IMR-90 (cell line): ENCODE measurements at regions not wholly inside any gene's neighbourhood (a gene's known extent, or its start where the extent isn't known, plus 50 kb on each side); places are given as distances from the start of the nearest gene placed in this dataset.

Source experiments
- ATAC-seq: fragments of 200-7000 bp; cut with Tn5 transposase; 2 replicates; pipeline ENCODE4 v1.9.1; 2020; ENCODE audit warnings: low read depth, mild to moderate bottlenecking, moderate library complexity
- BruUV-seq: library from RNA; stranded (reverse); fragments of 400-500 nt; replicated peaks from 2 replicates; lab custom pipeline; 2021; lab: Mats Ljungman, UMichigan
- CTCF ChIA-PET: fragments of 300-600 bp; formaldehyde crosslinking; extraction: SDS; loops from one replicate; lab custom pipeline; 2021; ENCODE audit warnings: antibody characterized with exemption; lab: Yijun Ruan, JAX
- POLR2A ChIA-PET: fragments of 300-600 bp; sonication (Branson Sonifier 250); formaldehyde crosslinking; loops from one replicate; lab custom pipeline; 2022; ENCODE audit warnings: antibody characterized with exemption; ENCODE audit not compliant: unreplicated experiment; lab: Charles Lee
- DNase-seq: peaks from one replicate; pipeline ENCODE4 v3.0.0; 2013
- H2AFZ ChIP-seq: replicated peaks from 2 replicates; pipeline ENCODE3; 2013; ENCODE audit warnings: low read length, mild to moderate bottlenecking; ENCODE audit not compliant: poor library complexity
- H2AK5ac ChIP-seq: 2 replicates; pipeline ENCODE4 v1.6.1; 2013; ENCODE audit warnings: low read depth, low read length, inconsistent platforms
- H2AK9ac ChIP-seq: replicated peaks from 2 replicates; pipeline ENCODE3; 2013; ENCODE audit warnings: mild to moderate bottlenecking, low read depth, low read length, moderate library complexity; ENCODE audit not compliant: poor library complexity
- H2BK120ac ChIP-seq: 2 replicates; pipeline ENCODE4 v1.6.1; 2013; ENCODE audit warnings: low read depth, low read length, inconsistent platforms
- H2BK15ac ChIP-seq: 3 replicates; pipeline ENCODE4 v1.6.1; 2013; ENCODE audit warnings: low read depth, low read length, inconsistent platforms
- H2BK20ac ChIP-seq: 2 replicates; pipeline ENCODE4 v1.6.1; 2013; ENCODE audit warnings: low read depth, mild to moderate bottlenecking, inconsistent platforms, low read length, moderate library complexity
- H2BK5ac ChIP-seq: 2 replicates; pipeline ENCODE4 v1.6.1; 2013; ENCODE audit warnings: mild to moderate bottlenecking, low read depth, low read length, inconsistent platforms; ENCODE audit not compliant: poor library complexity, severe bottlenecking
- H3K14ac ChIP-seq: replicated peaks from 2 replicates; pipeline ENCODE4 v1.6.1; 2013; ENCODE audit warnings: low read depth, low read length, inconsistent platforms
- H3K18ac ChIP-seq: 2 replicates; pipeline ENCODE4 v1.6.1; 2013; ENCODE audit warnings: low read depth, low read length, control low read depth
- H3K23ac ChIP-seq: 2 replicates; pipeline ENCODE4 v1.6.1; 2013; ENCODE audit warnings: low read depth, low read length, inconsistent platforms
- H3K27ac ChIP-seq: 2 replicates; pipeline ENCODE4 v1.5.1; 2013; ENCODE audit warnings: mild to moderate bottlenecking, control low read depth, low read length; ENCODE audit not compliant: insufficient read depth
- H3K27me3 ChIP-seq: 2 replicates; pipeline ENCODE4 v1.6.1; 2013; ENCODE audit warnings: low read length; ENCODE audit not compliant: control insufficient read depth, insufficient read depth
- H3K36me3 ChIP-seq: 2 replicates; pipeline ENCODE4 v1.6.1; 2013; ENCODE audit warnings: low read length, mixed read lengths; ENCODE audit not compliant: control insufficient read depth, insufficient read depth
- H3K4ac ChIP-seq: 2 replicates; pipeline ENCODE4 v1.6.1; 2013; ENCODE audit warnings: low read depth, low read length, inconsistent platforms
- H3K4me1 ChIP-seq: 2 replicates; pipeline ENCODE4 v1.6.1; 2013; ENCODE audit warnings: low read length, mixed read lengths; ENCODE audit not compliant: control insufficient read depth, insufficient read depth
- H3K4me2 ChIP-seq: 2 replicates; pipeline ENCODE4 v1.6.1; 2013; ENCODE audit warnings: low read depth, mild to moderate bottlenecking, control low read depth, low read length, moderate library complexity
- H3K4me3 ChIP-seq: 2 replicates; pipeline ENCODE4 v1.5.1; 2013; ENCODE audit warnings: low read depth, mild to moderate bottlenecking, control low read depth, low read length, moderate library complexity; ENCODE audit not compliant: insufficient read depth
- H3K56ac ChIP-seq: 2 replicates; pipeline ENCODE4 v1.6.1; 2013; ENCODE audit warnings: low read length, inconsistent platforms; ENCODE audit not compliant: insufficient read depth; ENCODE audit errors: extremely low read depth
- H3K79me1 ChIP-seq, 2 experiments: 2 replicates each; pipeline ENCODE4 v1.6.1; 2013; ENCODE audit warnings: low read length in 2 of 2, inconsistent platforms in 1 of 2, low read depth in 1 of 2
- H3K9ac ChIP-seq: 2 replicates; pipeline ENCODE4 v1.6.1; 2013; ENCODE audit warnings: low read depth, low read length, control low read depth
- H3K9me1 ChIP-seq: 2 replicates; pipeline ENCODE4 v1.6.1; 2013; ENCODE audit warnings: low read length, inconsistent platforms; ENCODE audit not compliant: insufficient read depth
- H3K9me3 ChIP-seq: 2 replicates; pipeline ENCODE4 v1.6.1; 2013; ENCODE audit warnings: low read length; ENCODE audit not compliant: control insufficient read depth, insufficient read depth
- H4K20me1 ChIP-seq: 2 replicates; pipeline ENCODE4 v1.6.1; 2013; ENCODE audit warnings: low read length, inconsistent platforms; ENCODE audit not compliant: insufficient read depth
- H4K5ac ChIP-seq: 2 replicates; pipeline ENCODE4 v1.6.1; 2013; ENCODE audit warnings: mild to moderate bottlenecking, low read depth, low read length, control low read depth
- H4K8ac ChIP-seq, 2 experiments: 2 replicates each; pipeline ENCODE4 v1.6.1; 2013; ENCODE audit warnings: low read depth in 2 of 2, low read length in 2 of 2, control low read depth in 1 of 2, inconsistent platforms in 1 of 2
- H4K91ac ChIP-seq: 2 replicates; pipeline ENCODE4 v1.6.1; 2013; ENCODE audit warnings: low read depth, low read length, inconsistent platforms; ENCODE audit not compliant: insufficient read depth
- BHLHE40 ChIP-seq: fragments of 150-350 bp; IDR thresholded peaks from 2 replicates; pipeline ENCODE4 v1.6.1; 2016; ENCODE audit warnings: mild to moderate bottlenecking, low read depth, low read length
- CEBPB ChIP-seq: IDR thresholded peaks from 2 replicates; pipeline ENCODE4 v1.6.1; 2012; ENCODE audit warnings: low read depth, low read length, improper control_type of control experiment
- CHD1 ChIP-seq: IDR thresholded peaks from 2 replicates; pipeline ENCODE4 v1.6.1; 2012; ENCODE audit warnings: low read depth, low read length, improper control_type of control experiment
- CTCF ChIP-seq: conservative IDR thresholded peaks from 2 replicates; pipeline ENCODE4 v1.5.1; 2012; ENCODE audit warnings: mild to moderate bottlenecking, low read depth, low read length, improper control_type of control experiment
- ELK1 ChIP-seq: fragments of 150-350 bp; IDR thresholded peaks from 2 replicates; pipeline ENCODE4 v1.6.1; 2016; ENCODE audit warnings: low read depth, mild to moderate bottlenecking, low read length, moderate library complexity, borderline replicate concordance
- FOS ChIP-seq: fragments of 150-350 bp; IDR thresholded peaks from 2 replicates; pipeline ENCODE4 v1.6.1; 2016; ENCODE audit warnings: low read depth, low read length
- MAFK ChIP-seq: IDR thresholded peaks from 2 replicates; pipeline ENCODE4 v1.6.1; 2012; ENCODE audit warnings: low read depth, low read length, improper control_type of control experiment
- MAZ ChIP-seq: IDR thresholded peaks from 2 replicates; pipeline ENCODE4 v1.6.1; 2012; ENCODE audit warnings: low read depth, mild to moderate bottlenecking, low read length, improper control_type of control experiment, moderate library complexity, borderline replicate concordance
- MXI1 ChIP-seq: IDR thresholded peaks from 2 replicates; pipeline ENCODE4 v1.6.1; 2012; ENCODE audit warnings: low read depth, mild to moderate bottlenecking, low read length, moderate library complexity, borderline replicate concordance
- NFE2L2 ChIP-seq: fragments of 150-350 bp; IDR thresholded peaks from 2 replicates; pipeline ENCODE4 v1.6.1; 2016; ENCODE audit warnings: low read depth, mild to moderate bottlenecking, low read length
- POLR2A ChIP-seq: IDR thresholded peaks from 2 replicates; pipeline ENCODE4 v1.6.1; 2012; ENCODE audit warnings: mild to moderate bottlenecking, low read depth, low read length
- RAD21 ChIP-seq: IDR thresholded peaks from 2 replicates; pipeline ENCODE4 v1.6.1; 2012; ENCODE audit warnings: low read length, improper control_type of control experiment
- RCOR1 ChIP-seq: IDR thresholded peaks from 2 replicates; pipeline ENCODE4 v1.6.1; 2012; ENCODE audit warnings: mild to moderate bottlenecking, low read length, improper control_type of control experiment; ENCODE audit not compliant: insufficient replicate concordance
- RFX5 ChIP-seq: IDR thresholded peaks from 2 replicates; pipeline ENCODE4 v1.8.0; 2012; ENCODE audit warnings: low read depth, mild to moderate bottlenecking, low read length, moderate library complexity
- SMC3 ChIP-seq: fragments of 150-350 bp; IDR thresholded peaks from 2 replicates; pipeline ENCODE4 v1.6.1; 2016; ENCODE audit warnings: low read depth, mild to moderate bottlenecking, antibody characterized with exemption, low read length, moderate library complexity
- USF2 ChIP-seq: fragments of 150-350 bp; IDR thresholded peaks from 2 replicates; pipeline ENCODE4 v1.6.1; 2017; ENCODE audit warnings: mild to moderate bottlenecking, antibody characterized with exemption, low read length, low read depth
- WGBS, 2 experiments: methylation state at CpG; one replicate each; pipeline versions ENCODE4 v1.1.5 to v1.1.7; 2013; ENCODE audit warnings: missing lambda C conversion rate in 2 of 2; ENCODE audit not compliant: insufficient read length in 1 of 2; ENCODE audit errors: extremely low coverage in 2 of 2; 5-methylcytosine and 5-hydroxymethylcytosine counted together
- dilution Hi-C: fragments of 300-500 bp; cut with HindIII; formaldehyde crosslinking; loops from one replicate; pipeline ENCODE4 v1.14.3; 2018; ENCODE audit warnings: low sequenced_read_pairs; ENCODE audit not compliant: unreplicated experiment
- in situ Hi-C: fragments of 300-500 bp; cut with MboI; formaldehyde crosslinking; loops from 3 replicates; pipeline ENCODE4 v1.14.3; 2019; ENCODE audit warnings: low sequenced_read_pairs, inconsistent platforms, mixed read lengths
- intact Hi-C: fragments of 100-400 bp; cut with micrococcal nuclease; formaldehyde crosslinking; loops from 2 replicates; pipeline ENCODE4 v1.10.0; 2022

GRCh38 chr2:40548521-40548920 is 96.6 kb upstream of the SLC8A1 start:
- TF ChIP-seq CTCF (no peak), RCOR1 (no peak), USF2 (no peak), FOS (no peak), POLR2A (no peak), MAFK (no peak), CHD1 (no peak), ELK1 (no peak), BHLHE40 (no peak), MAZ (no peak), CEBPB (no peak), RAD21 (no peak), NFE2L2 (no peak), MXI1 (no peak), SMC3 (no peak), RFX5 (no peak)
- DNase-seq (no peak), ATAC-seq (no peak)
- H3K27ac ChIP-seq, result no peak overlapping the region
- H3K9me3 ChIP-seq, result no peaks in the 10 kb centered on the region
- no peaks in the 10 kb centered on the region for H3K36me3 ChIP-seq
- no peak overlapping the region for H3K56ac ChIP-seq
- no peaks in the 10 kb centered on the region for H3K9me1 ChIP-seq
- dilution Hi-C loops, result no loop called here
- no CpG with 5 or more reads among the region's 1 CpG for WGBS, 2 experiments
- H2AK5ac ChIP-seq, result no peak overlapping the region
- H4K5ac ChIP-seq, result no peak overlapping the region
- H4K8ac ChIP-seq, result no peak overlapping the region
- ChIA-PET CTCF (no interaction called here), POLR2A (no interaction called here)
- intact Hi-C loops, result no loop called here
- no peak overlapping the region for H3K9ac ChIP-seq
- H2BK5ac ChIP-seq, result no peak overlapping the region
- no TSS peak for BruUV-seq
- H4K20me1 ChIP-seq, result no peaks in the 10 kb centered on the region
- in situ Hi-C loops, result no loop called here
- H4K91ac ChIP-seq, result no peak overlapping the region
- H3K23ac ChIP-seq, result no peak overlapping the region
- H3K4ac ChIP-seq, result no peak overlapping the region
- no peaks in the 10 kb centered on the region for H3K79me1 ChIP-seq
- no peak overlapping the region for H2BK15ac ChIP-seq
- no peak overlapping the region for H3K18ac ChIP-seq
- H2BK20ac ChIP-seq, result no peak overlapping the region
- H3K4me1 ChIP-seq, result no peaks in the 10 kb centered on the region
- no peak overlapping the region for H2AFZ ChIP-seq
- no peak overlapping the region for H3K4me3 ChIP-seq
- no peaks in the 10 kb centered on the region for H3K27me3 ChIP-seq
- no peak overlapping the region for H3K4me2 ChIP-seq
- no peak overlapping the region for H2AK9ac ChIP-seq
- H3K14ac ChIP-seq, result no peak overlapping the region
- H2BK120ac ChIP-seq, result no peak overlapping the region
